HG03159 (cell line): ENCODE measurements at regions not wholly inside any gene's neighbourhood (a gene's known extent, or its start where the extent isn't known, plus 50 kb on each side); places are given as distances from the start of the nearest gene placed in this dataset.

Source experiments
- ATAC-seq: cut with Tn5 transposase; IDR thresholded peaks from one replicate; pipeline ENCODE4 v1.9.1; 2021; ENCODE audit warnings: mild to moderate bottlenecking, moderate library complexity; ENCODE audit not compliant: unreplicated experiment

GRCh38 chr2:188119112-188119838 is 172.4 kb upstream of the GULP1 start:
- no peak for ATAC-seq

- ATAC-seq = no peak
Observed at GRCh38 chr2:188122985-188123384, 168.7 kb upstream of the GULP1 start.

GRCh38 chr2:188129677-188130076 is 162.0 kb upstream of the GULP1 start:
- ATAC-seq = no peak

GRCh38 chr2:188130317-188130716 is 161.4 kb upstream of the GULP1 start:
- ATAC-seq = no peak

- no peak for ATAC-seq
Observed at GRCh38 chr2:188131281-188131680, 160.4 kb upstream of the GULP1 start.

- no peak for ATAC-seq
Observed at GRCh38 chr2:188132385-188132784, 159.3 kb upstream of the GULP1 start.

GRCh38 chr2:188134241-188134640 is 157.4 kb upstream of the GULP1 start:
- no peak for ATAC-seq

GRCh38 chr2:188138313-188138712 is 153.4 kb upstream of the GULP1 start:
- no peak for ATAC-seq

GRCh38 chr2:188142088-188142487 is 149.6 kb upstream of the GULP1 start:
- no peak for ATAC-seq

GRCh38 chr2:188142636-188143295 is 148.9 kb upstream of the GULP1 start:
- ATAC-seq = no peak

- ATAC-seq = no peak
Observed at GRCh38 chr2:188145885-188146284, 145.8 kb upstream of the GULP1 start.

GRCh38 chr2:188146888-188147287 is 144.8 kb upstream of the GULP1 start:
- ATAC-seq = no peak

GRCh38 chr2:188151670-188152069 is 140.0 kb upstream of the GULP1 start:
- ATAC-seq = no peak

GRCh38 chr2:188158337-188159100 is 133.2 kb upstream of the GULP1 start:
- ATAC-seq = no peak

- ATAC-seq = no peak
Observed at GRCh38 chr2:188159484-188159883, 132.2 kb upstream of the GULP1 start.

GRCh38 chr2:188170356-188170755 is 121.3 kb upstream of the GULP1 start:
- no peak for ATAC-seq

GRCh38 chr2:188176620-188177019 is 115.1 kb upstream of the GULP1 start:
- no peak for ATAC-seq

- ATAC-seq = no peak
Observed at GRCh38 chr2:188181067-188181838, 110.4 kb upstream of the GULP1 start.

GRCh38 chr2:188181884-188182283 is 109.8 kb upstream of the GULP1 start:
- ATAC-seq = no peak

- no peak for ATAC-seq
Observed at GRCh38 chr2:188187726-188188125, 103.9 kb upstream of the GULP1 start.

GRCh38 chr2:188189356-188189755 is 102.3 kb upstream of the GULP1 start:
- no peak for ATAC-seq
